ENCODE measurements at regions not wholly inside any gene's neighbourhood (a gene's known extent, or its start where the extent isn't known, plus 50 kb on each side); places are given as distances from the start of the nearest gene placed in this dataset.

DNA sequence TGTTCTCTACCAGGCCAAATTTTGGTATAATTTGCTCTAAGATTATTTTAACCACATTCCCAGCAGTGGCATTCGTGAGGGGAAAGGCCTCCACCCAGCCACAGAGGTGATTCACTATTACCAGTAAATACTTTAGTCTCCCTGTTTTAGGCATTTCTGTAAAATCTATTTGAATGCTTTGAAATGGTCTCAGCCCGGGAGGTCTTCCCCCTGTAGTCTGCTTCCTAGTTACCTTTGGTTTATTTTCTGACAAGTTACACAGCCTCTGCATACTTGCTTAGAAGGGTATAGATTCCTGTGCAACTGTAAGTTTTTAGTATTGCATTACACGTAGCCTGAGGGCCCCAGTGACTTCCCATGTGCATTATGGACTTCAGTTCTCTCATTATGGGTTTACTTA, 248.7 kb downstream of the C6orf118 start:
- no peak for DNase-seq (ENCODE audit: low read depth)
- TF ChIP-seq CTCF (IDR thresholded peaks at IDR 0.05; ENCODE audit: insufficient read depth, low read depth, low read length, missing control alignments): no peak
- H3K4me3 ChIP-seq (ENCODE audit: low read depth, low read length): no peak overlapping the region

GRCh38 chr6:165059032-165059431, 250.4 kb downstream of the C6orf118 start:
- no peak for DNase-seq (ENCODE audit: low read depth)
- no peak for TF ChIP-seq CTCF (IDR thresholded peaks at IDR 0.05; ENCODE audit: insufficient read depth, low read depth, low read length, missing control alignments)
- H3K4me3 ChIP-seq (ENCODE audit: low read depth, low read length): no peak overlapping the region

- H3K4me3 ChIP-seq (ENCODE audit: low read depth, low read length): no peak overlapping the region
- TF ChIP-seq CTCF (IDR thresholded peaks at IDR 0.05; ENCODE audit: insufficient read depth, low read depth, low read length, missing control alignments): no peak
- no peak for DNase-seq (ENCODE audit: low read depth)
Observed at GRCh38 chr6:165056292-165056691, 253.1 kb downstream of the C6orf118 start.

DNA sequence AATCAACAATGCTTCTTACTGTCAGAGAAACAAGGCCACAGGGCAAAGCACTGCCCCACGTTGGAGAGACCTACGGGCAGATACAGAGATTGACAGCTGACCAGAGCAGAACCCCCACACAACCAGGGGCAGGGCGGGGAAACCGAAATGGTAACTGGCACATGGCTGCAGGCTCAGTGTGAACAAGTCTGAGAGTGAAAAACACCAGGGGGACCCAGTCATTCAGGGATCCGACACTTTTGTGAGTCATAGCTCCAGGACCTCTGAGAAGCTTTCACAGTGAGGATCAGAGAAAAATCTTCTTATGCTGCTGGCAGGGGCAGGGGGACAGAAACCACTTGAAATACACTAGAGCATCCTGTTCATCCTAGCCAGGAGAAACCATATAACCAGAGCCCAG, 254.2 kb downstream of the C6orf118 start:
- H3K4me3 ChIP-seq (ENCODE audit: low read depth, low read length): no peak overlapping the region
- no peak for TF ChIP-seq CTCF (IDR thresholded peaks at IDR 0.05; ENCODE audit: insufficient read depth, low read depth, low read length, missing control alignments)
- peak; percentile 76 for DNase-seq (ENCODE audit: low read depth)

- no peak for TF ChIP-seq CTCF (IDR thresholded peaks at IDR 0.05; ENCODE audit: insufficient read depth, low read depth, low read length, missing control alignments)
- no peak overlapping the region for H3K4me3 ChIP-seq (ENCODE audit: low read depth, low read length)
- no peak for DNase-seq (ENCODE audit: low read depth)
Observed at GRCh38 chr6:165052561-165053480, 256.6 kb downstream of the C6orf118 start.

- peak; percentile 40 for TF ChIP-seq CTCF (IDR thresholded peaks at IDR 0.05; ENCODE audit: insufficient read depth, low read depth, low read length, missing control alignments)
- no peak overlapping the region for H3K4me3 ChIP-seq (ENCODE audit: low read depth, low read length)
- peak; percentile 52 for DNase-seq (ENCODE audit: low read depth)
Observed at GRCh38 chr6:165049362-165049761, 260.0 kb downstream of the C6orf118 start.

DNA sequence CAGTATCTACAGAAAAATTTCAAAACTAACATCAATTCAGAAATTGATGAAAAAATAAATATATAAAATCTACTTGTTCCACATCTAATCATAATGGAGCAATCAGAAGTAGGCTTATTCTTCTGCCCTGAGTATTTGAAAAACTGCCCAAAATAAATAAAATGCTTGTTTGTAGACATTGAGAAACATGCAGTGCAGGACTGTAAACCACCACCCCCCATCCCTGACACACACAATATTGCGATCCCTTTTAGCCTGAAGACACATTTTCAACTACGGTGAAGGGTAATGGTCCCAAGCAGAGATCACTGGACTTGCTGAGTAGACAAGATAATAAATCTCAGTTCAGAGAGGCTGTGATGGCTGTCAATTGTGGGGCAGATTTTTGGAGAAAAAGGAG, 261.5 kb downstream of the C6orf118 start:
- H3K4me3 ChIP-seq (ENCODE audit: low read depth, low read length): no peak overlapping the region
- TF ChIP-seq CTCF (IDR thresholded peaks at IDR 0.05; ENCODE audit: insufficient read depth, low read depth, low read length, missing control alignments): no peak
- DNase-seq (ENCODE audit: low read depth): no peak
